Stomach (tissue), 8 donors: ENCODE measurements at regions not wholly inside any gene's neighbourhood (a gene's known extent, or its start where the extent isn't known, plus 50 kb on each side); places are given as distances from the start of the nearest gene placed in this dataset.
A peak's percentile ranks its signal among the peaks of the same experiment; 100 is the strongest.

Experiments
- DNase-seq, 2 donors: peaks; one replicate each; pipeline versions ENCODE4 v3.0.0 to v3.0.0-alpha.2; 2013 to 2019
- H3K27ac ChIP-seq, 5 donors: fragments of 200-600 bp in 4 of 5; sonication (generic) in 4 of 5; one replicate each; pipeline ENCODE4 v1.5.1; 2013 to 2019; ENCODE audit warnings: mild to moderate bottlenecking in 1 of 5, moderate library complexity in 1 of 5
- H3K27me3 ChIP-seq, 3 donors: fragments of 200-600 bp; sonication (generic); one replicate each; pipeline ENCODE4 v1.5.1; 2017 to 2019; ENCODE audit warnings: mixed run types in 1 of 3
- H3K36me3 ChIP-seq, 4 donors: fragments of 200-600 bp; sonication (generic); 1 replicate in 3 of 4; 2 replicates in 1 of 4; pipeline ENCODE4 v1.5.1; 2016 to 2019
- H3K4me1 ChIP-seq, 4 donors: fragments of 200-600 bp; sonication (generic); one replicate each; pipeline ENCODE4 v1.5.1; 2016 to 2019
- H3K4me3 ChIP-seq, 4 donors: fragments of 200-600 bp; sonication (generic) in 3 of 4; one replicate each; pipeline ENCODE4 v1.5.1; 2016 to 2019; ENCODE audit warnings: mild to moderate bottlenecking in 1 of 4
- H3K9me3 ChIP-seq, 4 donors: fragments of 200-600 bp; sonication (generic); one replicate each; pipeline ENCODE4 v1.5.1; 2016 to 2019
- CTCF ChIP-seq, 7 experiments: fragments of 450-650 bp in 4 of 7; fragments of 200-600 bp in 3 of 7; sonication (generic) in 3 of 7; IDR thresholded peaks; one replicate each; pipeline ENCODE4 v1.5.1; 2016 to 2019; ENCODE audit warnings: antibody characterized with exemption in 7 of 7, control low read depth in 2 of 7, mild to moderate bottlenecking in 1 of 7
- EP300 ChIP-seq: sonication (generic); formaldehyde crosslinking; IDR thresholded peaks from one replicate; pipeline ENCODE4 v1.6.1; 2017; ENCODE audit warnings: antibody characterized with exemption
- POLR2A ChIP-seq, 4 donors: fragments of 450-650 bp; IDR thresholded peaks; one replicate each; pipeline ENCODE4 v1.6.1; 2016; ENCODE audit warnings: antibody characterized with exemption in 4 of 4, control low read depth in 2 of 4, mild to moderate bottlenecking in 1 of 4, moderate library complexity in 1 of 4
- POLR2AphosphoS5 ChIP-seq, 3 donors: sonication (generic); formaldehyde crosslinking; IDR thresholded peaks; one replicate each; pipeline ENCODE4 v1.6.1; 2016; ENCODE audit warnings: antibody characterized with exemption in 3 of 3
- WGBS, 5 donors: extraction: QIAGEN DNeasy Blood & Tissue Kit in 3 of 5; methylation state at CpG; one replicate each; pipeline versions ENCODE4 v1.1.5 to v1.1.7; 2013 to 2018; 5-methylcytosine and 5-hydroxymethylcytosine counted together
- intact Hi-C: fragments of 100-400 bp; cut with DNase I; formaldehyde crosslinking; loops from one replicate; pipeline ENCODE4 v1.15.1; 2023; ENCODE audit warnings: low total_unique reads
- donor health status: healthy with polysubstance abuse.
- donor health status: Bipolar disorder and iron deficiency.
- donor health status: healthy.

- peak overlapping the region in 1 of 5 donors; percentile 11 for H3K27ac ChIP-seq
- H3K9me3 ChIP-seq, result no peaks in the 10 kb centered on the region
- 94 to 100% (median 98%) methylated on average over 1 of the region's 1 CpG for WGBS, 5 donors
- no peaks in the 10 kb centered on the region for H3K36me3 ChIP-seq
- peaks cover 0 to 45% (median 16%) of the 10 kb centered on the region in 4 donors for H3K4me1 ChIP-seq
- no peak overlapping the region for H3K4me3 ChIP-seq
- TF ChIP-seq POLR2AphosphoS5 (IDR thresholded peaks at IDR 0.05) (no peak), EP300 (no peak), CTCF (IDR thresholded peaks at IDR 0.05) (no peak), POLR2A (IDR thresholded peaks at IDR 0.05) (no peak)
- no peak for DNase-seq
- no peaks in the 10 kb centered on the region for H3K27me3 ChIP-seq
- intact Hi-C loops, result no loop called here
These were observed 148.9 kb upstream of the ZNF648 start for GRCh38 chr1:182210417-182210816.

GRCh38 chr1:182207300-182207699 lies 145.8 kb upstream of the ZNF648 start:
- 64 to 82% (median 72%) methylated on average over 4 of the region's 4 CpGs for WGBS, 5 donors
- no peaks in the 10 kb centered on the region for H3K27me3 ChIP-seq

GRCh38 chr1:182206626-182207239 lies 145.2 kb upstream of the ZNF648 start:
- no peaks in the 10 kb centered on the region for H3K27me3 ChIP-seq
- TF ChIP-seq EP300, result peak; percentile 93
- no peak for TF ChIP-seq POLR2A (IDR thresholded peaks at IDR 0.05)
- TF ChIP-seq POLR2AphosphoS5 (IDR thresholded peaks at IDR 0.05), result peak; percentile 73 to 90 (median 89)
- TF ChIP-seq CTCF (IDR thresholded peaks at IDR 0.05), result no peak
- peak; percentile 38 to 80 for DNase-seq
- 63 to 82% (median 74%) methylated on average over 4 of the region's 4 CpGs for WGBS, 5 donors
- no peak overlapping the region for H3K4me3 ChIP-seq
- no peaks in the 10 kb centered on the region for H3K36me3 ChIP-seq
- intact Hi-C loops, result no loop called here
- H3K27ac ChIP-seq, result peak overlapping the region; percentile 9 to 83 (median 70)
- no peaks in the 10 kb centered on the region for H3K9me3 ChIP-seq
- H3K4me1 ChIP-seq, result peaks cover 0 to 53% (median 18%) of the 10 kb centered on the region in 4 donors

More at GRCh38 chr1:182207300-182207699, 145.8 kb upstream of the ZNF648 start:
- Histone ChIP-seq H3K4me3 (no peak overlapping the region), H3K36me3 (no peaks in the 10 kb centered on the region), H3K9me3 (no peaks in the 10 kb centered on the region), H3K4me1 (peaks cover 0 to 51% (median 16%) of the 10 kb centered on the region in 4 donors), H3K27ac (peak overlapping the region in 4 of 5 donors; percentile 64 to 83 (median 69))
- TF ChIP-seq EP300 (no peak), POLR2AphosphoS5 (IDR thresholded peaks at IDR 0.05) (no peak), CTCF (IDR thresholded peaks at IDR 0.05) (no peak), POLR2A (IDR thresholded peaks at IDR 0.05) (no peak)
- DNase-seq, result no peak
- intact Hi-C loops, result no loop called here

GRCh38 chr1:182205351-182206022 lies 144.0 kb upstream of the ZNF648 start:
- intact Hi-C loops, result no loop called here
- TF ChIP-seq EP300, result no peak
- peak; percentile 9 to 56 (median 46) for TF ChIP-seq POLR2AphosphoS5 (IDR thresholded peaks at IDR 0.05)
- no peak for TF ChIP-seq CTCF (IDR thresholded peaks at IDR 0.05)
- H3K4me1 ChIP-seq, result peaks cover 0 to 66% (median 23%) of the 10 kb centered on the region in 4 donors
- H3K27me3 ChIP-seq, result no peaks in the 10 kb centered on the region
- no peak for DNase-seq
- peak overlapping the region; percentile 26 to 83 (median 70) for H3K27ac ChIP-seq
- no peaks in the 10 kb centered on the region for H3K9me3 ChIP-seq
- H3K4me3 ChIP-seq, result no peak overlapping the region
- no peaks in the 10 kb centered on the region for H3K36me3 ChIP-seq
